H54 (cell line): ENCODE measurements at regions not wholly inside any gene's neighbourhood (a gene's known extent, or its start where the extent isn't known, plus 50 kb on each side); places are given as distances from the start of the nearest gene placed in this dataset.

ENCODE experiments used
- DNase-seq: peaks from one replicate; pipeline ENCODE4 v3.0.0; 2011; ENCODE audit warnings: low spot score, mixed read lengths; ENCODE audit not compliant: insufficient read length
- FAIRE-seq: peaks from 3 replicates; lab custom pipeline; 2011; peaks lifted over from hg19 to GRCh38; lab: Jason Lieb, UNC
- POLR2A ChIP-seq: IDR thresholded peaks from 2 replicates; pipeline ENCODE4 v1.6.1; 2011; ENCODE audit warnings: low read depth, mild to moderate bottlenecking, low read length

DNA sequence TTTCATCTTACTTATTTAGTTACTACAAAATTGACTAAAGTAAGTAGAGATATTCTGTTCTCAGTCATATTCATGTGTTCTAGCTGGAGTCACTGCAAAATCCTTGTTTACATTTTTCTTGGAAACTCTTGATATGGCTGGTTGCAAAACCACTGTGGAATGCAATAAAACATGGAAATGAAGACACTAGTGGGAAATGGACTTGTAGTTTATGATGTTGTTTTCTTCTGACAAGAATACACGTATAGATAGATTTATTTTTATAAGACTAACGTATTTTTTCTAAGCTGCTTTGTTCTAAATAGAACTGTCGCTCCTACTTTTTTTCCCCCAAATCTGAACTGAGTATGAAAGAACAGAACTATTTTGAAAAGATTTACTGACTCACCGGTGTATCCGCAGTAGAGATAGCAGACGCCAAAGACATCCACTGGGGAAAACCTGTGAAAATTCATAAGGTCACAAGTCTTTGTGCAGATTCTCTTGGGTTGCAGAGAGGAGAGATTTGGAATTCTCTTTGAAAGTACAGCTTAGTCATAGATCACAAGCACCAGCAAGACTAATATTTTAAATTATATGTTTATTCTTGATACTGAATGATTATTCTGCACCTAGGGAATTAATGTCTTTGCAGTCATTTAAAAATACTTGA is 119.6 kb upstream of the TAF11L2 start:
- TF ChIP-seq POLR2A: no peak
- FAIRE-seq: no peak
- no peak for DNase-seq

DNA sequence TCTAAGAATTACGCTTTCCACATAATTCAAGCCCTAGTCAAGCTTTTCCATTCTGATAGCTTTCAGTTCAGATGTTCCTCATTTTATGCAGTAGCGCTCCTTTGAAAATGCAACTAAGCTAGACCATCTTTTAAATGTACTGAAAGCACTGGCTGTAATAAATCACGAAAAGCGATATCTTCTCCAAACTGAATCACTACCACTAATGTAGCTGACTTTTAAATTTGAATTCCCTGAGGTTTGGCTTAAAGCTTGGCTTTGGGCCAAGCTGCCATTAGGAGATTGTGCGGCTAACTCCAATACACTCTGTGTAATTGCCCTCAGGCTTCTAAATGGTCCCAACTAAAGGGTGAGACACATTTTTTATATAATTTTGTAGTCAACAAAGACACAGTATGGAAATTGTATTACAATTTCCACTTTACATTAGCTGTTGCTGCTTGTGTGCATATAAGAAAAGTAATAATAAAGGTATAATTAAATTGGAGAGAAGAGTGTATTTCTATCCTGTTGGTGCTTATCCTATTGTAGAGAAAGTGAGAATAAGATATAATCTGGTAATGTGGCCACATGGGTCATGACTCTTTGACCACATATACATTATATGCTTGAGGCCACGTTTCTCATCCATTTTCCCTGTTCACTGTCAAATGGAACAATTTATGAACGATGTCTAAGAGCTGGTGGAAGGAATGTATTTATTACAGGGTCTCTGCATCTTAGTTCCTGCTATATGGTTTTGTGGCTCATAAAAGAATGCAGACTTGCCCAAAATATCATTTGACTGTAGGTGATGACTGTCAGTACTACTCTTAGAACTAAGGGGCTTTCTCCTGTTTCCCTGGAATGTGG is 118.7 kb upstream of the TAF11L2 start:
- peak; percentile 6 for FAIRE-seq
- TF ChIP-seq POLR2A: no peak
- no peak for DNase-seq

DNA sequence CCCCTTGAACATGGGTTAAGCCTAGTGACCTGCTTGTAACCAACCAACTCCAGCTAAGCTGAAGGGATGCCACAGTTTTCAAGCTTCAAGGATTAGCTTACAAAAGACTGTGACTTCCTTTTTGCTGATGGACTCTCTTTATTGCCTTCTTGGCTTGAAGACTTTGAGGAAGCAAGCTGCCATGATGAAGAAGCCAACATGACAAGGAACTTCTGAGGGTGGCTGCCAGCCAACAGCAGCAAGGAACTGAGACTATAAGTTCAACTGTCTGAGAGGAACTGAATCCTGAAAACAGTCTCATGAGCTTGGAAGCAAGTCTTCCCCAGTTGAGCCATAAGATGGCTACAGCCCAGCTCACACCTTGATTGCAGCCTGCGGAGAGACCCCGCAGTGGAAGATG is 116.1 kb upstream of the TAF11L2 start:
- no peak for DNase-seq
- no peak for TF ChIP-seq POLR2A
- no peak for FAIRE-seq

DNA sequence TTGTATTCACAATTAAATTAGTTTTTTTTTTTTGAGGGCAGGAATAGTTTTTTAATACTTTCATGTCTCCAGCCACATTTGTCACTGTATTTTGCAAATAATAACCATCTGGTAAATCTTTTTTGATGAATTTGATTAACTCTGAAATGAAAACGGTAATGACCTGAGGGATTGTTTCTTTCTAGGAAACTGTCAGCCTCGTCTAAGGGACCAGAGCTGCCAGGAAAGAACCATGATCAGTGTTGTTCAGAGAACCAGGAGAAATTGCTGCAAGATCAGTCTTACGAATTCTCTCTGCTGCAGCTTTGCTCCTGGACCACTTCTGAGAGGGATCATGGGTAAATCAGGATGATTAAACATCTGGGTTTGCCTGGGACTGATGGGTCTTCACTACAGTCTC is 114.5 kb upstream of the TAF11L2 start:
- no peak for TF ChIP-seq POLR2A
- no peak for FAIRE-seq
- no peak for DNase-seq

DNA sequence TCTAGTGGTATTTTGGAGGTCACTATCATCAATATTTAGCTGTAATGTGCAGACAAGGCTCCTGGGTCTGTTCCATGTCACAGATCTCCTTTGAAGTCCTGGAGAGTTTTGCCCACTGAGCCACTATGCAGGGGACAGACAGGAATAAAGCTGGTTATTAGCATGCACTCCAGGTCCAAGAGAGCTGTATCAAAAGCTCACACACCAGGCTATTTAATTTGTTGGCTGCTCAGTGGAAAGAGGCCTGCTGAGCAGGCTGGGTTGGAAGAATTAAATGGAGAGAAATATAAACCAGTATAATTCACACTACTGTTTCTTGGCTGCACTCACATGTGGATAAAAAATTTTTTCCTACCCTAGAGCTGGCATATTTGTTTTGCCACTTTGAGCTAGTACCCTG is 113.8 kb upstream of the TAF11L2 start:
- FAIRE-seq: no peak
- no peak for DNase-seq
- TF ChIP-seq POLR2A: no peak

DNA sequence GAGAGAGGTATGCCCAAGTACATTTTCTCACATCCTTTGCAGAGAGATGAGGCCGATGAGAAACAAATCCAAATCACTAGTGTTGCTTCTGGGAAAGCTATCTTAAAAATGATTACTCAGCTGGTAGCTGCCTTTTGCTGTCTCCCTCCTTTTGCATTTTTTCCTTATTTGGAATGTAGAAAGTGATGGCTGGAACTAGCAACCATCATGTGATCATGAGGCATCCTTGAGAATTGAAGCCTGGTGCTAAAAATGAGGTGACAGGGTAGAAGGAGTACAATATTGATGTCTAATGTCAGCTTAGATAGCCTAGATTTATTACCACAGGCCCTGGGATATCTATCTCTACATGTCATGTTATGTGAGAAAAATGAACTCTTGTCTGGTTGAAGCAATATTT is 109.3 kb upstream of the TAF11L2 start:
- FAIRE-seq (no peak), DNase-seq (no peak)
- no peak for TF ChIP-seq POLR2A

DNA sequence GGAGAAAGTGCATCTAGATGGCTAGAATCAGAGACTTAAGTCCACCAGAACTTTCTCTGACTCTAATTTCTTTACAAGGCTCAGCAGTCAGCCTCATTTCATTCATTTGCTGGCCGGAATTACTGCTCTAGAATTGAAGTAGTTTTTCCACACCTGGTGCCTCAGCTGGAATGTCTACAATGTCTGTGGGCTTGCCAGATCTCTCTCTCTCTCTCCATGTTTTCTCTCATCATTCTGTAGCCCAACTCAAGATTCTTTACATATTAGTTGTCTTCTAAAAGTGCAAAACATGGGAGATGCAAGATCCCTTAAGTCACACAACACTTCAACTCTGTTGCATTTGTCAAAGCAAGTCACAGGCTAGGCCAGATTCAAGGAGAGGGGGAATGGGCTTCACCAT is 103.9 kb upstream of the TAF11L2 start:
- FAIRE-seq (no peak), DNase-seq (no peak)
- TF ChIP-seq POLR2A: no peak

DNA sequence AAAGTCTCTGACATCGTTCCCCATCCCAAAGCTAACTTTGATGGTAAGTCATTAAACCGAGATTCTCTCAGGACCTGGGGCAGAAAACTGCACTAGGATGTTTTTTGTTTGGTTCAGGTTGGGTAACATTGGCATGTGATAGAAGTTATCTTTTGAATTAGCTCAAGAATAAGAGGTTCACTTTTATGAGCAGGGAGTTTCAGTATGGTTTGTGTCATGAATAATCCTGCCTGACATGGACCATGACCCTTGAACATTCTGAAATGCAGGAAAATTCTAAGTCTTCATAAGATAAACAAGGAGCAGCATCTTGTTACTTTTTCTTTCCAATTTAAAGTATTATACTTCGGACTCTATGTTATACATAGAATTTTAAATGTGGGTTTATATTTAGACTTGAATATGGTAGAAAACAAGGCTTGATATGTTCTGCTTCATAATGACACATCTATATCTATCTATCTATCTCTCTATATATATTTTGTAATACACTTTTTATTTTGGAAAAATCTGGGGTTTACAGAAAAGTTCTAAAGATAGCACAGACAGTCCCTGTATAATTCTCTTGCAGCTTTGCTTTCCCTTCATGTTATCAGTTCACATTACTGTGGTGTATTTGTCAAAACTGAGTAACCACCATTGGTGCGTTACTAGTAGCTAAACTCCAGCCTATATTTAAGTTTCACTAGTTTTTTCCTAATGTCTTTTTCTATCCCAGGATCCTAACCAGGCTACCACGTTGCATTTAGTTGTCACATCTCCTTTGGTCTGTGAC is 102.7 kb upstream of the TAF11L2 start:
- FAIRE-seq: no peak
- DNase-seq: no peak
- TF ChIP-seq POLR2A: no peak

DNA sequence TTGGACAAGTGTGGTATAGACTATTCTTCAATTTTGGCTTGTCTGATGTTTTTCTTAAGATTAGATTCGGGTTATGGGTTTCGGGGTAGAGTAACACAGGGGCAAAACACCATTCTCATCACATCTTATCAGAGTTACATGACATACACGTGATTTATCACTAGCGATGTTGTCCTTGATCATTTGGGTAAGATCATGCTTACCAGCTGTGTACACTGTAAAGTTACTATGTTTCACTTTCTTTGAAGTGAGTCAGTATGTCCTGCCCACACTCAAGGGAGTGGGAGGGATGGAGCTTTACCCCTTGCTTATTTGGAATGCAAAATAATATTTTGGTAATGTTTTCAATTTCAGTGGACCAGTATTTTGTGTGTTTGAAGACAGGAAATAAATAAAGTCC is 101.8 kb upstream of the TAF11L2 start:
- DNase-seq: no peak
- no peak for TF ChIP-seq POLR2A
- no peak for FAIRE-seq

DNA sequence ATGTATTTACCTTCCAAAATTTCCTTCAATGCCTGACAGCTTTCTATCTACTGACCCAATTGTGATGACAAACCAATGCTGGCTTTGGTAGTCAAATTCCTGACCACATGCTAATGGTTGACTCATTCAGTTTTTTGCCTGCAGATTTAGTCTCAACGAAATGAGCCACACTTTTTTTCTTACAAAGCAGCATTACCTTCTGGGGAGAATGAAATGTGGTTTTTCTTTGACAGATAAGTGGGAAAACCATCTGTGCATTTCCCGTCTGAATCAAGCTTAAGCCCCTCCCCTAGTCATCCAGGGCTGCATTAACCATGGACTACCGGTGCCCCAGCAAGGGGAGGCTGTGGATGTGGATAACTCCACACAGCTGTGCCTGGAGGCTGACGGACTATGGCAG is 99.6 kb upstream of the TAF11L2 start:
- peak; percentile 96 for FAIRE-seq
- peak; percentile 50 for DNase-seq
- no peak for TF ChIP-seq POLR2A

DNA sequence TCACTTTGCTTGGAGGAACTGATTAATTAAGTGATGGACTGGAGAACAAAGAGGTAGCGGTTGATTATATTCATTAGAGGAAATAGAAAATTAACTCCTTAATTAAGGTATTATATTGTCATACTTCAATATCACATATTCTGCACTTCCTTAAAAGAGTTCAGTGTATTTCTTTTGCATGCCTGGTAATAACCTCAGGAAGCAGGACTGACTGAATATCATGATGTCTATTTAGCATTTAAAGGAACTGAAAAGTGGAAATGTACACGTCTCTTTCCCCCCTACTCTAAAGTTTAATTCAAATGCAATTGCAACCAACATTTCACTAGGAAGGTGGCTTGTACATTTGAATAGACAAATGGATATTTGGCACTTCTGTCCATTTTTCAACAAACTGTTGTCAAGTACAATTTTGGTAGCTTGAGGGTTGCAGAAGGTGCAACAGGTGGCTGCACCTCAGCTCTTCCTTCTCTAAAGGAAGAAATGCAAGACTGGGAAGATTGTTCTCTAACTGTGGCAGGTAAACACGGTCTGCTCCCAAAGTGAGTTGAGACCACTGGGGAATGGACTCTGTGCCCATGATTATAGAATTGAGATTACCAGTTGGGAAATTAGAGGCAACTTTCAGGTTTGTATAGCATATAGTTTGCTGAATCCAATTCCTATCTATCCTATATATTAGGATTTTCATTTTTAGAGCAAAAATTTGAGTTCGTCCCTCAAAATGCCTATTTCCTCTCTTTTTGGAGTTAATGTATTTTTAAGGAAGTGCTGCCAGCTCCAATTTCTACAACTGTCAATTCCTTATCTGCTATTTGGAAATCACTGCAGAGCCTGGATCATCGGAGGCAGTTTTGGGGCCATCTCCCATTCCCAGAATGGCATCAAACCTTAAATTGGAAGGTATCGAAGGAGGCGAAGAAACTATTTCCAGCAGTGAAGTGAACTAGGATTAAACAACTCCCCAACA is 98.9 kb upstream of the TAF11L2 start:
- no peak for DNase-seq
- no peak for TF ChIP-seq POLR2A
- no peak for FAIRE-seq

DNA sequence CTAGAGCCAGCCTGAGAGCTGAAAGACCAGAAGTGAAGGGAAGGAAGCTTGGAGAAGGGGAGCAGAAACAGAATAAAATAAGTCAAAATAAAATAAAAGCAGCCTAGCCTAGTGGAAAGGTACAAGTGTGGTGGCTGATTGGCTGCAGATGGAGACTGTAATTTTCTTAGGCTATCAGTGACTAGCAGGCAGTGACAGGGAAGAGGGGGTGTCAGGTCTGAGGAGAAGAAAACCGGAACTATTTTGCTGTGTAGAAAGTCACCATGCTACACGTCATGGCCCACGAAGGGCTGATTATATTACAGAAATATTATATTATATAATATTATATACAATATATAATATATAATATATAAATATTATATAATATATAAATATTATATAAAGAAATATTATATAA is 98.1 kb upstream of the TAF11L2 start:
- FAIRE-seq: no peak
- DNase-seq: no peak
- no peak for TF ChIP-seq POLR2A
